ENCODE measurements at regions not wholly inside any gene's neighbourhood (a gene's known extent, or its start where the extent isn't known, plus 50 kb on each side); places are given as distances from the start of the nearest gene placed in this dataset.

GRCh38 chr5:173716058-173716682 is 99.7 kb upstream of the BOD1 start (continued):
- TF ChIP-seq TFE3 (CRISPR knock-in tag; IDR thresholded peaks at IDR 0.05) (no peak), GTF3A (CRISPR knock-in tag; conservative IDR thresholded peaks at IDR 0.05) (no peak), ZNF329 (CRISPR knock-in tag; IDR thresholded peaks at IDR 0.05; ENCODE audit: low read depth) (no peak), ZNF598 (CRISPR knock-in tag; IDR thresholded peaks at IDR 0.05; ENCODE audit: borderline replicate concordance) (no peak), ZNF530 (CRISPR knock-in tag; IDR thresholded peaks at IDR 0.05; ENCODE audit: low read depth) (no peak), NONO (IDR thresholded peaks at IDR 0.05) (no peak), NONO (CRISPR knock-in tag; conservative IDR thresholded peaks at IDR 0.05) (no peak), NFYB (CRISPR knock-in tag; IDR thresholded peaks at IDR 0.05) (no peak), U2AF1 (optimal IDR thresholded peaks at IDR 0.05; ENCODE audit: low read depth, low read length) (no peak), SP2 (CRISPR knock-in tag; IDR thresholded peaks at IDR 0.05) (no peak), XRCC5 (optimal IDR thresholded peaks at IDR 0.05; ENCODE audit: low read length) (no peak)

- Histone ChIP-seq H2AFZ (ENCODE audit: low read length) (no peak overlapping the region), H3K36me3 (replicated peaks in 1 of 2; ENCODE audit: control insufficient read depth in 1 of 2, insufficient read depth in 2 of 2, low read length in 2 of 2) (no peaks in the 10 kb centered on the region), H3K4me3 (replicated peaks in 1 of 3; ENCODE audit: insufficient read depth in 1 of 3, low read depth in 2 of 3, low read length in 3 of 3) (no peak overlapping the region), H3K9ac (ENCODE audit: insufficient read depth, low read depth, low read length) (no peak overlapping the region), H3K79me2 (ENCODE audit: insufficient read depth, low read length) (no peaks in the 10 kb centered on the region), H3K9me3 (ENCODE audit: low read length) (no peaks in the 10 kb centered on the region), H3K27me3 (ENCODE audit: control insufficient read depth in 1 of 2, insufficient read depth in 2 of 2, low read length in 2 of 2) (no peaks in the 10 kb centered on the region), H3K4me2 (ENCODE audit: low read depth, low read length) (no peak overlapping the region), H3K27ac (ENCODE audit: extremely low read length, insufficient read depth, low read length) (no peak overlapping the region), H4K20me1 (ENCODE audit: insufficient read depth, low read length) (no peaks in the 10 kb centered on the region), H3K4me1 (ENCODE audit: insufficient read depth, low read length) (peaks cover 56% of the 10 kb centered on the region)
- no TSS peak for BruUV-seq (replicated peaks)
- intact Hi-C loops (cut with micrococcal nuclease; ENCODE audit: unreplicated experiment) (no loop called here), in situ Hi-C loops (cut with HindIII; ENCODE audit: extremely low pct_ligation_motif_present, low pct_unique_long_range_greater_than_20kb) (no loop called here)
- ATAC-seq, result no peak
- no peak for DNase-seq (ENCODE audit: low spot score)
- CTCF ChIA-PET (ENCODE audit: low intra/inter-chr PET ratio, low total read pairs), result no interaction called here
- 94% methylated on average over 10 of the region's 10 CpGs for WGBS (ENCODE audit: low lambda C conversion rate)
- POLR2A ChIA-PET, result no interaction called here
- FAIRE-seq, result no peak
- TF ChIP-seq ATF5 (CRISPR knock-in tag; IDR thresholded peaks at IDR 0.05; ENCODE audit: low read depth), result no peak
- no peak for TF ChIP-seq ZNF263 (CRISPR knock-in tag; IDR thresholded peaks at IDR 0.05)
- TF ChIP-seq CBX2 (IDR thresholded peaks at IDR 0.05; ENCODE audit: low read depth, low read length), result no peak
- no peak for TF ChIP-seq CBX2 (CRISPR knock-in tag; IDR thresholded peaks at IDR 0.05; ENCODE audit: low read depth)
- no peak for TF ChIP-seq BCL3 (CRISPR knock-in tag; IDR thresholded peaks at IDR 0.05)
- no peak for TF ChIP-seq IKZF5 (CRISPR knock-in tag; IDR thresholded peaks at IDR 0.05)
- TF ChIP-seq TERF1 (CRISPR knock-in tag; IDR thresholded peaks at IDR 0.05), result no peak
- TF ChIP-seq HCFC1 (IDR thresholded peaks at IDR 0.05; ENCODE audit: low read depth, low read length), result no peak
- TF ChIP-seq SMAD9 (CRISPR knock-in tag; IDR thresholded peaks at IDR 0.05), result no peak
- TF ChIP-seq TMF1 (CRISPR knock-in tag; IDR thresholded peaks at IDR 0.05; ENCODE audit: low read depth), result no peak
Measured at GRCh38 chr5:173717959-173718358, 101.5 kb upstream of the BOD1 start.

All from HepG2 (cell line).